ENCODE measurements at regions not wholly inside any gene's neighbourhood (a gene's known extent, or its start where the extent isn't known, plus 50 kb on each side); places are given as distances from the start of the nearest gene placed in this dataset.

- no peak for TF ChIP-seq CTCF (IDR thresholded peaks at IDR 0.05)
- no peak for TF ChIP-seq ZFX (IDR thresholded peaks at IDR 0.05; ENCODE audit: borderline replicate concordance)
Measured at GRCh38 chr12:58761308-58761707, 159.0 kb downstream of the LRIG3 start.
